Activated B cell treated with CpG ODN at 0.5 μM for 24 hours (primary cell): ENCODE measurements at regions not wholly inside any gene's neighbourhood (a gene's known extent, or its start where the extent isn't known, plus 50 kb on each side); places are given as distances from the start of the nearest gene placed in this dataset.
"Not testable (repeated sequence)": the region's sequence is repeated elsewhere in the genome, so short reads cannot be mapped to it uniquely, and the experiment has no call there.

ENCODE experiments used
- ATAC-seq: fragments of 200-7000 bp; cut with Tn5 transposase; one replicate; pipeline ENCODE4 v1.10.0; 2021; ENCODE audit warnings: low read depth, mild to moderate bottlenecking, moderate library complexity
- CTCF ChIA-PET: fragments of 350-600 bp; sonication (Branson Sonifier 250); formaldehyde crosslinking; loops from one replicate; lab custom pipeline; 2021; ENCODE audit warnings: antibody characterized with exemption; lab: Charles Lee
- POLR2A ChIA-PET: fragments of 350-600 bp; sonication (Branson Sonifier 250); formaldehyde crosslinking; loops from one replicate; lab custom pipeline; 2021; ENCODE audit warnings: antibody characterized with exemption; lab: Charles Lee
- DNase-seq: peaks from one replicate; pipeline ENCODE4 v3.0.0; 2022
- H3K27ac Mint-ChIP-seq: one replicate; pipeline ENCODE4 v1.8.0; 2020; ENCODE audit warnings: mixed read lengths
- H3K27me3 Mint-ChIP-seq: one replicate; pipeline ENCODE4 v1.8.0; 2021; ENCODE audit warnings: mixed read lengths
- H3K36me3 Mint-ChIP-seq: one replicate; pipeline ENCODE4 v1.8.0; 2021; ENCODE audit warnings: low read depth, mixed read lengths
- H3K4me1 Mint-ChIP-seq: one replicate; pipeline ENCODE4 v1.8.0; 2021; ENCODE audit warnings: mixed read lengths
- H3K4me3 Mint-ChIP-seq: one replicate; pipeline ENCODE4 v1.8.0; 2020; ENCODE audit warnings: mild to moderate bottlenecking, mixed read lengths
- H3K9me3 Mint-ChIP-seq: one replicate; pipeline ENCODE4 v1.8.0; 2020; ENCODE audit warnings: mixed read lengths
- intact Hi-C: fragments of 100-400 bp; cut with micrococcal nuclease; formaldehyde crosslinking; loops from one replicate; pipeline ENCODE4 v1.15.1; 2024

DNA sequence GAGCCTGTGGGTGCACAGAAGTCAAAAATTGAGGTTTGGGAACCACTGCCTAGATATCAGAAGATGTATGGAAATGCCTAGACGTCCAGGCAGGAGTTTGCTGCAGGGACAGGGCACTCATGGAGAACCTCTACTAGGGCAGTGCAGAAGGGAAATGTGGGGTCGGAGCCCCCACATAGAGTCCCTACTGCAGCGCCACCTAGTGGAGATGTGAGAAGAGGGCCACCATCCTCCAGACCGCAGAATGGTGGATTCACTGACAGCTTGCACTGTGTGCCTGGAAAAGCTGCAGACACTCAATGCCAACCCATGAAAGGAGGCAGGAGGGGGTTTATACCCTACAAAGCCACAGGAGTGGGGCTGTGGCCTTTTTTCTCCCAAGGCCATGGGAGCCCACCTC, 159.0 kb upstream of the ROPN1B start:
- H3K36me3 Mint-ChIP-seq, H3K4me3 Mint-ChIP-seq, H3K4me1 Mint-ChIP-seq, CTCF ChIA-PET, H3K27ac Mint-ChIP-seq, intact Hi-C loops, POLR2A ChIA-PET, H3K27me3 Mint-ChIP-seq, DNase-seq, ATAC-seq: not testable (repeated sequence)
- H3K9me3 Mint-ChIP-seq: peaks cover 36% of the 10 kb centered on the region

DNA sequence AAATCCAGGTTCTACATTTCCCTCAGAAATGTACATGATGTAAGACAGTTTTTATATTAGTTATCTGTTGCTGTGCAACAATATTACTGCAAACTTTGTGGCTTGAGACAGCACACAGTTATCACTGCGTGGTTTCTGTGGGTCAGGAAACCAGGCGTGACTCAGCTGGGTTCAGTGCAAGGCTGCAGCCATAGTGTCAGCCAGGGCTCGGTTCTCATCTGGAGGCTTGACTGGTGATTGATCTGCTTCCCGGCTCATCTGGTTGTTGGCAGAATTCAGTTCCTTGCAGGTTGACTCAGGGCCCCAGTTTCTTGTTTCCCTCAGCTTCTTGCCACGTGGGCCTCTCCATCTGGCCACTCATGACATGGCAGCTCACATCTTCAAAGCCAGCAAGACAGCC, 146.8 kb upstream of the ROPN1B start:
- H3K4me3 Mint-ChIP-seq, H3K4me1 Mint-ChIP-seq, H3K9me3 Mint-ChIP-seq, intact Hi-C loops, DNase-seq, H3K36me3 Mint-ChIP-seq, H3K27me3 Mint-ChIP-seq, ATAC-seq, H3K27ac Mint-ChIP-seq, CTCF ChIA-PET, POLR2A ChIA-PET: not testable (repeated sequence)

DNA sequence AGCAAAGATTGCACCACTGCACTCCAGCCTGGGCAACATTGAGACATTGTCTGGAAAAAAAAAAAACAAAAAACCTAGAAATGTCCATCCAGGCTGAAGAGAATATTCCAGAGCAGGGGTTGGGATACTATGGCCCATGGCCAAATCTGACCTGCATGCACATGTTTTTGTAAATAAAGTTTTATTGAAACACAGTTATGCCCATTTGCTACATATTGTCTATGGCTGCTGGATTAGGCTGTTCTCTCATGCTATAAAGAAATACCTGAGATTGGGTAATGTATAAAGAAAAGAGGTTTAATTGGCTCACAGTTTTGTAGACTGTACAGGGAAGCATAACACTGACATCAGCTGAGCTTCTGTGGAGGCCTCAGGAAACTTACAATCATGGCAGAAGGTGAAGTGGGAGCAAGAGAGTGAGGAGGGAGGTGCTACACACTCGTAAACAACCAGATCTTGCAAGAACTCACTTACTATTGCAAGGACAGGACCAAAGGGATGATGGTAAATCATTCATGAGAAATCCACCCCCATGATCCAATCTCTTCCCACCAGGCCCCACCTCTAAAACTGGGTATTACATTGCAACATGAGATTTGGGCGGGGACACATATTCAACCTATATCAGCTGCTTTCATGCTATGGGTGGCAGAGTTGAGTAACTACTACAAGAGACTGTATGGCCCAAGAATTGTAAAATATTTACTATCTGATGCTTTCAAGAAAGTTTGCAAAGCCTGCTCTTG, 137.8 kb upstream of the ROPN1B start:
- intact Hi-C loops, H3K4me1 Mint-ChIP-seq, POLR2A ChIA-PET, H3K27me3 Mint-ChIP-seq, CTCF ChIA-PET, DNase-seq, ATAC-seq, H3K27ac Mint-ChIP-seq, H3K36me3 Mint-ChIP-seq, H3K4me3 Mint-ChIP-seq: not testable (repeated sequence)
- H3K9me3 Mint-ChIP-seq: peaks cover 20% of the 10 kb centered on the region

DNA sequence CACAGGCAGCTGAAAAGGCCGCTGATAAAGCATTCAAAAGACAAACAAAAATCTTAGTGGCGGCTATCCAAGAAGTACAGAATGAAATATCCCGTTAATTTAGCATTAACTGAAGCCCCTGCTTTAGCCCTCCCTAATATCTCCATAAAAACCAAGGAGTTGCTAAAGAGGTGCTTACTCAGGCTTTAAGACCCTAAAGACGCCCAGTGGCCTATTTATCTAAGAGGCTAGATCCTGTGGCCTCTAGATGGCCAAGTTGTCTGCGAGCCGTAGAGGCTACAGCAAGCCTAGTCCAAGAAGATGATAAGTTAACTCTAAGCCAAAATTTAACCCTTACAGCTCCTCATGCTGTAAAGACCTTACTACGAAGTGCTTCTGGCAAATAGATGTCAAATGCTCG, 133.4 kb upstream of the ROPN1B start:
- H3K9me3 Mint-ChIP-seq, DNase-seq, H3K27me3 Mint-ChIP-seq, H3K4me3 Mint-ChIP-seq, POLR2A ChIA-PET, CTCF ChIA-PET, intact Hi-C loops, H3K36me3 Mint-ChIP-seq, ATAC-seq, H3K4me1 Mint-ChIP-seq, H3K27ac Mint-ChIP-seq: not testable (repeated sequence)

DNA sequence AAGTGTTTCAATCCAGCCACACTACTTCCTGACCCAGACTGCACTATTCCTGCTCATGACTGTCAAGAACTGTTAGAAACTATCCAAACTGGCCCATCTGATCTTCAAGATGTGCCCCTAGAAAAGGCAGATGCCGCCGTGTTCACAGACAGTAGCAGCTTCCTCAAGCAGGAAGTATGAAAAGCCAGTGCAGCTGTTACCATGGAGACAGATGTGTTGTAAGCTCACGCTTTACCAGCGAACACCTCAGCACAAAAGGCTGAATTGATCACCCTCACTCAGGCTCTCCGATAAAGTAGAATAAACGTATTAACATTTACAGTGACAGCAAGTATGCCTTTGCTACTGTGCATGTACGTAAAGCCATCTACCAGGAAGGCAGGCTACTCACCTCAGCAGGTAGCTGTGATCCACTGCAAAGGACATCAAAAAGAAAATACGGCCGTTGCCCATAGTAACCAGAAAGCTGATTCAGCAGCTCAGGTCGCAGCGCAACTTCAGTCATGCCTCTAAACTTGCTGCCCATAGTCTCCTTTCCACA, 132.9 kb upstream of the ROPN1B start:
- H3K9me3 Mint-ChIP-seq, H3K27ac Mint-ChIP-seq, H3K4me3 Mint-ChIP-seq, DNase-seq, CTCF ChIA-PET, ATAC-seq, H3K27me3 Mint-ChIP-seq, H3K36me3 Mint-ChIP-seq, POLR2A ChIA-PET, H3K4me1 Mint-ChIP-seq, intact Hi-C loops: not testable (repeated sequence)

DNA sequence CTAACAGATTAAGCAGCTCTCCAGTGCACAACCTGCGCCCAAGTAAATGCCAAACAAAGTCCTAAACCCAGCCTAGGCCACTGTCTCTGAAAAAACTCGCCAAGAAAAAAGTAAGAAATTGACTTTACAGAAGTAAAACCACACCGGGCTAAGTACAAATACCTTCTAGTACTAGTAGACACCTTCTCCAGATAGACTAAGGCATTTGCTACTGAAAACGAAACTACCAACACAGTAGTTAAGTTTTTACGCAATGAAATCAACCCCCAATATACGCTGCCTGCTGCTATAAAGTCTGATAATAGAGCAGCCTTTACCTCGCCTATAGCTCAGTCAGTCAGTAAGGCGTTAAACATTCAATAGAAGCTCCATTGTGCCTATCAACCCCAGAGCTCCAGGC, 132.2 kb upstream of the ROPN1B start:
- CTCF ChIA-PET, DNase-seq, ATAC-seq, H3K9me3 Mint-ChIP-seq, H3K4me1 Mint-ChIP-seq, H3K4me3 Mint-ChIP-seq, intact Hi-C loops, H3K36me3 Mint-ChIP-seq, H3K27me3 Mint-ChIP-seq, H3K27ac Mint-ChIP-seq, POLR2A ChIA-PET: not testable (repeated sequence)

DNA sequence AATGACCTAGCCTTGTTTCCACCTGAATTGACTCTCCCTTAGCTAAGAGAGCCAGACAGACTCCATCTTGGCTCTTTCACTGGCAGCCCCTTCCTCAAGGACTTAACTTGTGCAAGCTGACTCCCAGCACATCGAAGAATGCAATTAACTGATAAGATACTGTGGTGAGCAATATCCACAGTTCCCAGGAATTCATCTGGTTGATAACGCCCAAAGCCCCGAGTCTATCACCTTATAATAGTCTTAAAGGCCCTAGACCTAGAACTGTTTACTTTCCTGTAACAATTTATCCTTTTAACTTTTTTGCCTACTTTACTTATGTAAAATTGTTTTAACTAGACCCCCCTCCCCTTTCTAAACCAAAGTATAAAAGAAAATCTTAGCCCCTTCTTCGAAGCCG, 130.1 kb upstream of the ROPN1B start:
- POLR2A ChIA-PET, H3K27ac Mint-ChIP-seq, H3K4me1 Mint-ChIP-seq, H3K36me3 Mint-ChIP-seq, CTCF ChIA-PET, H3K9me3 Mint-ChIP-seq, H3K27me3 Mint-ChIP-seq, intact Hi-C loops, ATAC-seq, DNase-seq, H3K4me3 Mint-ChIP-seq: not testable (repeated sequence)

DNA sequence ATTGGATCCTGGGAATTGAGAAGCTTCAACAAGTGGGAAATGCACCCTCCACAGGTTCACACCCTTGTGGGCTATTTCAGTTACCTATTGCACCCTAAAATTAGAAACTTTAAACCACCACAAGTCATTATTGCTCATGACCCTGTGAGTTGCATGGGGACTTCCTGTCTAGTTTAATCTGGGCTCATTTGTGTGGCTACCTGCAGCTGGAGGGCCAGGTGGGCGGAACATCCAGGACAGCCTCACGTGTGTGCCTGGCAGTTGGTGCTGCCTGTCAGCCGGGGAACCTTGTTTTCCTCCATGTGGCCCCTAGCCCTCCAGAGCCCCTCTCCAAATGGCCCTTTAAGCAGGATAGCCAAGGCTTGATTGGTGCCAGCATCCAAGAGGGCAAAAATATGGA, 128.5 kb upstream of the ROPN1B start:
- CTCF ChIA-PET, H3K27ac Mint-ChIP-seq, intact Hi-C loops, H3K27me3 Mint-ChIP-seq, H3K9me3 Mint-ChIP-seq, H3K36me3 Mint-ChIP-seq, H3K4me3 Mint-ChIP-seq, DNase-seq, POLR2A ChIA-PET, ATAC-seq, H3K4me1 Mint-ChIP-seq: not testable (repeated sequence)

DNA sequence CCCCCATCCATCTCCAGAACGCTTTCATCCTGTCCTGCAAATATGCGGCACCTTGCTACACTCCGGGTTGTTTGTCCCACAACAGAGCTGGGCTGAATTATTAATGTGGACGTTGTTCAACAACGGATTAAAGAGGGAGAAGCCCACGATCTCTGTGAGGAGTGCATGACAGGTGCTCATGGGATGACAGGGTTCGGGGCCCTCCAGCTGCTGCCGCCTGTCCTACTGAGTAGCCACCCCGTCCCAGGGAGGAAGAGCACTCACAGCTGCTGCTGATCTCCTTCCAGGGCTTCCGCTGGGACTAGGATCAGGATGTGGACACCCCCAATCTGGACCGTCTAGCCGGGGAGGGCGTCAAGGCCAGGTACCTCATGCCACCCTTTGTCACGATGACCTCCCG, 121.0 kb upstream of the ROPN1B start:
- H3K27ac Mint-ChIP-seq, POLR2A ChIA-PET: not testable (repeated sequence)

DNA sequence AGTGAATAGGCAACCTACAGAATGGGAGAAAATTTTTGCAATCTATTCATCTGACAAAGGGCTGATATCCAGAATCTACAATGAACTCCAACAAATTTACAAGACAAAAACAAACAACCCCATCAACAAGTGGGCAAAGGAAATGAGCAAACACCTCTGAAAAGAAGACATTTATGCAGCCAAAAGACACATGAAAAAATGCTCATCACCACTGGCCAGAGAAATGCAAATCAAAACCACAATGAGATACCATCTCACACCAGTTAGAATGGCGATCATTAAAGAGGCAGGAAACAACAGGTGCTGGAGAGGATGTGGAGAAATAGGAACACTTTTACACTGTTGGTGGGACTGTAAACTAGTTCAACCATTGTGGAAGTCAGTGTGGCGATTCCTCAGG, 114.0 kb upstream of the ROPN1B start:
- H3K4me3 Mint-ChIP-seq, H3K27ac Mint-ChIP-seq, H3K9me3 Mint-ChIP-seq, POLR2A ChIA-PET, H3K27me3 Mint-ChIP-seq, DNase-seq, H3K4me1 Mint-ChIP-seq, intact Hi-C loops, H3K36me3 Mint-ChIP-seq, ATAC-seq, CTCF ChIA-PET: not testable (repeated sequence)

More for the DNA sequence above, 121.0 kb upstream of the ROPN1B start:
- H3K9me3 Mint-ChIP-seq, intact Hi-C loops, CTCF ChIA-PET, DNase-seq, ATAC-seq, H3K4me1 Mint-ChIP-seq, H3K4me3 Mint-ChIP-seq, H3K27me3 Mint-ChIP-seq, H3K36me3 Mint-ChIP-seq: not testable (repeated sequence)

DNA sequence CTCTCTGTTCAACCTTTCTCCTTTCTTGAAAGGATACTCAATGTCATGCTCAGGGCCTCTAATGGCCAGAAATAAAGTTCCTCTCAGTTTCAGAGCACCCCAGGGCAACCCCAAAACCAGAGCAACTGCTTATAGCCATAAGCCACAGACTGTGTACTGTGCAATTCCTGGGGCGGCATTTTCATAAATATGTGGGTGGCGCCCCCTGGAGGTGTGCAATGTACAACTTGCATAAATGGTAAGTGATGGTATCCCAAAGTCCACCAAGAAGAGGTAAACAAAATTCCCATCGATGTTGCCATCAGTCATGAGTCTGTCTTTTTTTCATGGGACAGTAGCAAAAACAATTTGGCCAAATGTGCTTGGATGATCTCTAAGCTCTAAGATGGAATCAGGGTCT, 108.4 kb upstream of the ROPN1B start:
- H3K27ac Mint-ChIP-seq, ATAC-seq, H3K27me3 Mint-ChIP-seq, DNase-seq, POLR2A ChIA-PET, intact Hi-C loops, H3K9me3 Mint-ChIP-seq, H3K4me1 Mint-ChIP-seq, H3K4me3 Mint-ChIP-seq, H3K36me3 Mint-ChIP-seq, CTCF ChIA-PET: not testable (repeated sequence)

DNA sequence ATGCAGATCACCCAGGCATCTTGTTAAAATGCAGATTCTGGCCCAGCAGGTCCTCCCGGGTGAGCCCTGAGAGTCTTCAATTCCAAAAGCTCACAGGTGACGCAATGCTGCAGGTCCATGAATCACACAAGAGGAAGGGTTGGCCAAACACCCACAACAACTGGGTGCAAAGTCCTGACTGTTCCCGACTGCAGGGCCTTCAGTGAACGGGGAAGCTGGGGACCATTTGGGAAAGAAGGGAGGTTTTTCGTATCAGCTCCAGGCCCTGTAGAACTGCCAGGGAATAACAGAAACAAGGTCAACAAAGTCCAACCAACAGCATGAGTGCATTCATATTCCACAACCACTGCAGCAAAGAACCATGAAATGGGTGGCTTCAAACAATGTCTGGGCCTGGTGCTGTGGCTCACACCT, 106.1 kb upstream of the ROPN1B start:
- CTCF ChIA-PET, POLR2A ChIA-PET, H3K4me1 Mint-ChIP-seq, DNase-seq, ATAC-seq, intact Hi-C loops, H3K9me3 Mint-ChIP-seq, H3K36me3 Mint-ChIP-seq, H3K27me3 Mint-ChIP-seq, H3K27ac Mint-ChIP-seq, H3K4me3 Mint-ChIP-seq: not testable (repeated sequence)
